ENCODE measurements at regions not wholly inside any gene's neighbourhood (a gene's known extent, or its start where the extent isn't known, plus 50 kb on each side); places are given as distances from the start of the nearest gene placed in this dataset.

DNA sequence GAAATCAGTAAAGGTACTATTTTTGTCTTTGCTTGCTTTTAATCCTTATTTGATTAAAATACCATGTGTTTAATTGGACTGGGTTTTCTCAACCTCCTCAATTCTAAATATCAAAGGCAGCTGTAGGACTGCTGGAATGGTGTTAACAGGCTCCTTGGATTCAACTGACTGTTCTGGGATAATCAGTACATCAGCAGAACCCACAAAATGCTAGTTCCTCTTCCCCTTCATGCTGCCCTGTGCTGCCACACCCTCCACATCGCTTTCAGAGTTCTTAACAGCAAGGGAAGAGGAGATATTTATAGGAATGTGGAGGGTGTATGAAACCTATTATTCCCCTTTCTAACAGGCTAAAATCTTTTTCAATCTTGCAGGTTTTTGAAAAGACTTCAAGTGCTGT lies 82.4 kb downstream of the KCTD12 start:
- POLR2A ChIA-PET: no interaction called here
- CTCF ChIA-PET: no interaction called here
- H3K27ac Mint-ChIP-seq: no peak overlapping the region

GRCh38 chr13:76800943-76801342 lies 85.3 kb downstream of the KCTD12 start:
- Mint-ChIP-seq H3K9me3 (no peaks in the 10 kb centered on the region), H3K36me3 (no peaks in the 10 kb centered on the region), H3K4me1 (no peaks in the 10 kb centered on the region), H3K27me3 (peaks cover 7 to 13% of the 10 kb centered on the region in 2 donors), H3K27ac (no peak overlapping the region), H3K4me3 (no peak overlapping the region)
- H3K4me3 ChIP-seq (ENCODE audit: low read length): no peak overlapping the region
- H3K36me3 ChIP-seq (ENCODE audit: insufficient read depth, low read length): no peaks in the 10 kb centered on the region
- POLR2A ChIA-PET: no interaction called here
- no peaks in the 10 kb centered on the region for H3K4me1 ChIP-seq (ENCODE audit: insufficient read depth, low read length)
- CTCF ChIA-PET: no interaction called here
- DNase-seq: no peak
- no peaks in the 10 kb centered on the region for H3K27me3 ChIP-seq (ENCODE audit: insufficient read depth, low read length, poor library complexity, severe bottlenecking)
- H3K27ac ChIP-seq (ENCODE audit: low read depth, low read length): no peak overlapping the region
- no peaks in the 10 kb centered on the region for H3K9me3 ChIP-seq (ENCODE audit: low read length)

More for the DNA sequence above, 82.4 kb downstream of the KCTD12 start:
- no peaks in the 10 kb centered on the region for H3K27me3 ChIP-seq (ENCODE audit: insufficient read depth, low read length, poor library complexity, severe bottlenecking)
- no peaks in the 10 kb centered on the region for H3K36me3 Mint-ChIP-seq
- no peak overlapping the region for H3K27ac ChIP-seq (ENCODE audit: low read depth, low read length)
- DNase-seq: no peak
- H3K4me1 ChIP-seq (ENCODE audit: insufficient read depth, low read length): no peaks in the 10 kb centered on the region
- peaks cover 3 to 13% of the 10 kb centered on the region in 2 donors for H3K27me3 Mint-ChIP-seq
- H3K4me3 ChIP-seq (ENCODE audit: low read length): no peak overlapping the region
- H3K36me3 ChIP-seq (ENCODE audit: insufficient read depth, low read length): no peaks in the 10 kb centered on the region
- no peaks in the 10 kb centered on the region for H3K9me3 ChIP-seq (ENCODE audit: low read length)
- H3K4me1 Mint-ChIP-seq: no peaks in the 10 kb centered on the region
- H3K4me3 Mint-ChIP-seq: no peak overlapping the region
- no peaks in the 10 kb centered on the region for H3K9me3 Mint-ChIP-seq

- POLR2A ChIA-PET: no interaction called here
- H3K4me3 ChIP-seq (ENCODE audit: low read length): no peak overlapping the region
- H3K27ac ChIP-seq (ENCODE audit: low read depth, low read length): no peak overlapping the region
- Mint-ChIP-seq H3K36me3 (no peaks in the 10 kb centered on the region), H3K4me3 (no peak overlapping the region), H3K4me1 (no peaks in the 10 kb centered on the region), H3K9me3 (no peaks in the 10 kb centered on the region), H3K27me3 (peaks cover 4 to 13% of the 10 kb centered on the region in 2 donors), H3K27ac (no peak overlapping the region)
- no peaks in the 10 kb centered on the region for H3K9me3 ChIP-seq (ENCODE audit: low read length)
- no peak for DNase-seq
- CTCF ChIA-PET: no interaction called here
- H3K4me1 ChIP-seq (ENCODE audit: insufficient read depth, low read length): no peaks in the 10 kb centered on the region
- H3K36me3 ChIP-seq (ENCODE audit: insufficient read depth, low read length): no peaks in the 10 kb centered on the region
- H3K27me3 ChIP-seq (ENCODE audit: insufficient read depth, low read length, poor library complexity, severe bottlenecking): no peaks in the 10 kb centered on the region
Observed at GRCh38 chr13:76799696-76800095, 86.5 kb downstream of the KCTD12 start.

- no peak overlapping the region for H3K27ac ChIP-seq (ENCODE audit: low read depth, low read length)
- Mint-ChIP-seq H3K4me1 (no peaks in the 10 kb centered on the region), H3K27me3 (peaks cover 4 to 20% of the 10 kb centered on the region in 2 donors), H3K27ac (no peak overlapping the region), H3K36me3 (no peaks in the 10 kb centered on the region), H3K4me3 (no peak overlapping the region), H3K9me3 (no peaks in the 10 kb centered on the region)
- no peaks in the 10 kb centered on the region for H3K4me1 ChIP-seq (ENCODE audit: insufficient read depth, low read length)
- no peaks in the 10 kb centered on the region for H3K36me3 ChIP-seq (ENCODE audit: insufficient read depth, low read length)
- H3K9me3 ChIP-seq (ENCODE audit: low read length): no peaks in the 10 kb centered on the region
- ChIA-PET CTCF (no interaction called here), POLR2A (no interaction called here)
- H3K4me3 ChIP-seq (ENCODE audit: low read length): no peak overlapping the region
- H3K27me3 ChIP-seq (ENCODE audit: insufficient read depth, low read length, poor library complexity, severe bottlenecking): no peaks in the 10 kb centered on the region
- no peak for DNase-seq
Observed at GRCh38 chr13:76798037-76798436, 88.2 kb downstream of the KCTD12 start.

DNA sequence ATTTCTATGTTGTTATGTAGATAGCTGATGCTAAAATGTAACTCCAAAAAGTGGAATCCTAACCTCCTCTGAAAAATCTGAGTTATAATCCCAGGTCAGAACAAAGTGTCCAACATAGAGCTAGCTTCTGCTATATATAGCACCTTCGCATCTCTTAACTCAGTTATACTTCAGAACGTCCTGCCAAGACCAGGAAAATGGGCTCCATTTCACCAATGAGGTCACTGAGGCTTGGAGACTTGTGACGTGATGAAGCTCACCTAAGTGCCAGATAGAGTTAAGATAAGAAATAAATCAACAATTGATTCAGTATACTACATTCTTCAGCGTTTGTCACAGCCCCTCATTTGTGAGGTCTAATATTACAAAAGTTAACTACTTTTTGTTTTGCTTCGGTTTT lies 88.8 kb downstream of the KCTD12 start:
- no peak for DNase-seq
- Histone ChIP-seq H3K27me3 (ENCODE audit: insufficient read depth, low read length, poor library complexity, severe bottlenecking) (no peaks in the 10 kb centered on the region), H3K4me1 (ENCODE audit: insufficient read depth, low read length) (no peaks in the 10 kb centered on the region), H3K36me3 (ENCODE audit: insufficient read depth, low read length) (no peaks in the 10 kb centered on the region), H3K9me3 (ENCODE audit: low read length) (no peaks in the 10 kb centered on the region), H3K4me3 (ENCODE audit: low read length) (no peak overlapping the region), H3K27ac (ENCODE audit: low read depth, low read length) (no peak overlapping the region)
- peaks cover 4 to 22% of the 10 kb centered on the region in 2 donors for H3K27me3 Mint-ChIP-seq
- POLR2A ChIA-PET: no interaction called here
- H3K36me3 Mint-ChIP-seq: no peaks in the 10 kb centered on the region
- no peak overlapping the region for H3K27ac Mint-ChIP-seq
- H3K4me1 Mint-ChIP-seq: no peaks in the 10 kb centered on the region
- CTCF ChIA-PET: no interaction called here
- H3K9me3 Mint-ChIP-seq: no peaks in the 10 kb centered on the region
- H3K4me3 Mint-ChIP-seq: no peak overlapping the region

GRCh38 chr13:76796851-76797250 lies 89.4 kb downstream of the KCTD12 start:
- no peak for DNase-seq
- Histone ChIP-seq H3K4me3 (ENCODE audit: low read length) (no peak overlapping the region), H3K9me3 (ENCODE audit: low read length) (no peaks in the 10 kb centered on the region), H3K36me3 (ENCODE audit: insufficient read depth, low read length) (no peaks in the 10 kb centered on the region), H3K27ac (ENCODE audit: low read depth, low read length) (no peak overlapping the region), H3K4me1 (ENCODE audit: insufficient read depth, low read length) (no peaks in the 10 kb centered on the region), H3K27me3 (ENCODE audit: insufficient read depth, low read length, poor library complexity, severe bottlenecking) (no peaks in the 10 kb centered on the region)
- Mint-ChIP-seq H3K36me3 (no peaks in the 10 kb centered on the region), H3K9me3 (no peaks in the 10 kb centered on the region), H3K27ac (no peak overlapping the region), H3K27me3 (peaks cover 4 to 17% of the 10 kb centered on the region in 2 donors), H3K4me1 (no peaks in the 10 kb centered on the region), H3K4me3 (no peak overlapping the region)
- ChIA-PET POLR2A (no interaction called here), CTCF (no interaction called here)

GRCh38 chr13:76795701-76796695 lies 90.2 kb downstream of the KCTD12 start:
- DNase-seq: no peak
- Mint-ChIP-seq H3K36me3 (no peaks in the 10 kb centered on the region), H3K27ac (no peak overlapping the region), H3K4me3 (no peak overlapping the region), H3K27me3 (peaks cover 4 to 15% of the 10 kb centered on the region in 2 donors), H3K9me3 (no peaks in the 10 kb centered on the region), H3K4me1 (no peaks in the 10 kb centered on the region)
- ChIA-PET CTCF (no interaction called here), POLR2A (no interaction called here)
- Histone ChIP-seq H3K9me3 (ENCODE audit: low read length) (no peaks in the 10 kb centered on the region), H3K36me3 (ENCODE audit: insufficient read depth, low read length) (no peaks in the 10 kb centered on the region), H3K27ac (ENCODE audit: low read depth, low read length) (no peak overlapping the region), H3K27me3 (ENCODE audit: insufficient read depth, low read length, poor library complexity, severe bottlenecking) (no peaks in the 10 kb centered on the region), H3K4me1 (ENCODE audit: insufficient read depth, low read length) (no peaks in the 10 kb centered on the region), H3K4me3 (ENCODE audit: low read length) (no peak overlapping the region)

GRCh38 chr13:76792731-76793347 lies 93.4 kb downstream of the KCTD12 start:
- H3K4me1 ChIP-seq (ENCODE audit: insufficient read depth, low read length): no peaks in the 10 kb centered on the region
- H3K9me3 ChIP-seq (ENCODE audit: low read length): no peaks in the 10 kb centered on the region
- Mint-ChIP-seq H3K4me3 (no peak overlapping the region), H3K27ac (peak overlapping the region in 1 of 8 donors; percentile 42), H3K27me3 (peaks cover 2 to 11% of the 10 kb centered on the region in 2 donors), H3K36me3 (no peaks in the 10 kb centered on the region), H3K9me3 (no peaks in the 10 kb centered on the region), H3K4me1 (no peaks in the 10 kb centered on the region)
- H3K27me3 ChIP-seq (ENCODE audit: insufficient read depth, low read length, poor library complexity, severe bottlenecking): no peaks in the 10 kb centered on the region
- CTCF ChIA-PET: no interaction called here
- H3K4me3 ChIP-seq (ENCODE audit: low read length): no peak overlapping the region
- POLR2A ChIA-PET: no interaction called here
- no peak for DNase-seq
- no peaks in the 10 kb centered on the region for H3K36me3 ChIP-seq (ENCODE audit: insufficient read depth, low read length)
- no peak overlapping the region for H3K27ac ChIP-seq (ENCODE audit: low read depth, low read length)

Measured in CD8-positive, alpha-beta memory T cell (primary cell).